Activated naive CD8-positive, alpha-beta T cell treated with anti-CD3 and anti-CD28 coated beads, Interleukin-2, amount 50 U/mL, for 24 hours (primary cell): ENCODE measurements at regions not wholly inside any gene's neighbourhood (a gene's known extent, or its start where the extent isn't known, plus 50 kb on each side); places are given as distances from the start of the nearest gene placed in this dataset.

Source experiments
- ATAC-seq: fragments of 150-1000 bp; cut with Tn5 transposase; one replicate; pipeline ENCODE4 v1.10.0; 2021
- DNase-seq: peaks from one replicate; pipeline ENCODE4 v3.0.0; 2021
- H3K27ac Mint-ChIP-seq: one replicate; pipeline ENCODE4 v1.8.0; 2021; ENCODE audit warnings: mild to moderate bottlenecking, mixed read lengths
- H3K27me3 Mint-ChIP-seq: one replicate; pipeline ENCODE4 v1.8.0; 2021; ENCODE audit warnings: mixed read lengths
- H3K36me3 Mint-ChIP-seq: one replicate; pipeline ENCODE4 v1.8.0; 2021; ENCODE audit warnings: low read depth, mixed read lengths
- H3K4me1 Mint-ChIP-seq: one replicate; pipeline ENCODE4 v1.8.0; 2021; ENCODE audit warnings: mixed read lengths
- H3K4me3 Mint-ChIP-seq: one replicate; pipeline ENCODE4 v1.8.0; 2021; ENCODE audit warnings: mild to moderate bottlenecking, moderate library complexity, mixed read lengths
- H3K9me3 Mint-ChIP-seq: one replicate; pipeline ENCODE4 v1.8.0; 2021; ENCODE audit warnings: mixed read lengths

GRCh38 chr17:34201767-34202166 lies 53.3 kb upstream of the CCL2 start:
- Mint-ChIP-seq H3K4me3 (no peak overlapping the region), H3K9me3 (no peaks in the 10 kb centered on the region), H3K36me3 (no peaks in the 10 kb centered on the region), H3K27me3 (peaks cover 23% of the 10 kb centered on the region), H3K4me1 (peaks cover 15% of the 10 kb centered on the region), H3K27ac (no peak overlapping the region)
- ATAC-seq (peak; percentile 63), DNase-seq (no peak)

GRCh38 chr17:34203018-34203638 lies 52.0 kb upstream of the CCL2 start:
- peaks cover 17% of the 10 kb centered on the region for H3K4me1 Mint-ChIP-seq
- H3K4me3 Mint-ChIP-seq = no peak overlapping the region
- no peaks in the 10 kb centered on the region for H3K9me3 Mint-ChIP-seq
- H3K27me3 Mint-ChIP-seq = peaks cover 23% of the 10 kb centered on the region
- no peaks in the 10 kb centered on the region for H3K36me3 Mint-ChIP-seq
- H3K27ac Mint-ChIP-seq = no peak overlapping the region
- ATAC-seq (no peak), DNase-seq (no peak)

- Mint-ChIP-seq H3K9me3 (no peaks in the 10 kb centered on the region), H3K27me3 (peaks cover 15% of the 10 kb centered on the region), H3K36me3 (no peaks in the 10 kb centered on the region), H3K4me3 (no peak overlapping the region), H3K27ac (no peak overlapping the region), H3K4me1 (peaks cover 17% of the 10 kb centered on the region)
- no peak for DNase-seq
- ATAC-seq = no peak
Measured at GRCh38 chr17:34204402-34204801, 50.7 kb upstream of the CCL2 start.
